K562 (cell line): ENCODE measurements at regions not wholly inside any gene's neighbourhood (a gene's known extent, or its start where the extent isn't known, plus 50 kb on each side); places are given as distances from the start of the nearest gene placed in this dataset.

Experiments
- ATAC-seq: fragments of 200-7000 bp; cut with Tn5 transposase; 3 replicates; pipeline ENCODE4 v1.9.1; 2020; ENCODE audit warnings: moderate library complexity
- BruUV-seq: library from RNA; stranded (reverse); fragments of 400-500 nt; replicated peaks from 2 replicates; lab custom pipeline; 2021; lab: Mats Ljungman, UMichigan
- CTCF ChIA-PET: fragments of 300-600 bp; formaldehyde crosslinking; extraction: SDS; loops from one replicate; lab custom pipeline; 2021; ENCODE audit warnings: low intra/inter-chr PET ratio; lab: Yijun Ruan, JAX
- POLR2A ChIA-PET: fragments of 300-600, 350-650 bp; sonication (Branson Sonifier 250); formaldehyde crosslinking; extraction: SDS; loops from one replicate; lab custom pipeline; 2021; ENCODE audit warnings: antibody characterized with exemption, inconsistent platforms; lab: Yijun Ruan, JAX
- DNase-seq, 4 experiments: peaks; one replicate each; pipeline versions ENCODE4 v3.0.0 to v3.0.0-alpha.2; 2011 to 2018; ENCODE audit warnings: low spot score in 3 of 4, mixed read lengths in 3 of 4; ENCODE audit errors: extremely low read depth in 1 of 4
- FAIRE-seq: peaks from 2 replicates; lab custom pipeline; 2011; peaks lifted over from hg19 to GRCh38; lab: Jason Lieb, UNC
- H2AFZ ChIP-seq: 2 replicates; pipeline ENCODE4 v1.6.0; 2011; ENCODE audit warnings: low read depth, low read length, control low read depth, inconsistent platforms
- H3K27ac ChIP-seq: fragments of 200-600 bp; 3 replicates; pipeline ENCODE4 v1.8.0; 2011; ENCODE audit warnings: low read depth, mild to moderate bottlenecking, control low read depth, inconsistent platforms, low read length, moderate library complexity, mixed read lengths; ENCODE audit errors: extremely low read depth
- H3K27me3 ChIP-seq, 2 experiments: fragments of 300-600 bp in 1 of 2; 2 replicates in 1 of 2; 3 replicates in 1 of 2; pipeline versions ENCODE4 v1.6.0 to v1.8.0; 2011; ENCODE audit warnings: inconsistent platforms in 2 of 2, low read length in 2 of 2, mild to moderate bottlenecking in 1 of 2, mixed read lengths in 1 of 2, moderate library complexity in 1 of 2; ENCODE audit not compliant: control insufficient read depth in 2 of 2, insufficient read depth in 2 of 2
- H3K36me3 ChIP-seq: fragments of 300-600 bp; 3 replicates; pipeline ENCODE4 v1.8.0; 2011; ENCODE audit warnings: mild to moderate bottlenecking, low read length, inconsistent platforms; ENCODE audit not compliant: control insufficient read depth, insufficient read depth
- H3K4me1 ChIP-seq, 2 experiments: fragments of 200-600 bp in 1 of 2; replicated peaks in 1 of 2; 2 replicates in 1 of 2; 3 replicates in 1 of 2; pipeline versions ENCODE4 v1.5.1 to v1.8.0; 2011; ENCODE audit warnings: inconsistent platforms in 2 of 2, low read length in 2 of 2, mild to moderate bottlenecking in 1 of 2, mixed read lengths in 1 of 2, moderate library complexity in 1 of 2; ENCODE audit not compliant: control insufficient read depth in 2 of 2, insufficient read depth in 2 of 2
- H3K4me2 ChIP-seq: 2 replicates; pipeline ENCODE4 v1.6.1; 2011; ENCODE audit warnings: low read length, control low read depth, inconsistent platforms, mixed read lengths; ENCODE audit not compliant: insufficient read depth
- H3K4me3 ChIP-seq: fragments of 200-600 bp; sonication (generic), shearing (Covaris generic); 2 replicates; pipeline ENCODE4 v1.5.1; 2016; ENCODE audit warnings: control low read depth, inconsistent platforms
- H3K79me2 ChIP-seq: fragments of 200-600 bp; 3 replicates; pipeline ENCODE4 v1.8.0; 2011; ENCODE audit warnings: low read length, inconsistent platforms; ENCODE audit not compliant: control insufficient read depth, insufficient read depth
- H3K9ac ChIP-seq, 2 experiments: 2 replicates each; pipeline versions ENCODE4 v1.6.0 to v1.6.1; 2011; ENCODE audit warnings: low read depth in 2 of 2, low read length in 2 of 2, control low read depth in 1 of 2, inconsistent platforms in 1 of 2, mild to moderate bottlenecking in 1 of 2, mixed read lengths in 1 of 2; ENCODE audit not compliant: insufficient read depth in 1 of 2
- H3K9me1 ChIP-seq: one replicate; pipeline ENCODE4 v1.6.0; 2011; ENCODE audit warnings: inconsistent platforms, mild to moderate bottlenecking, low read length, moderate library complexity; ENCODE audit not compliant: control insufficient read depth, insufficient read depth
- H3K9me3 ChIP-seq: replicated peaks from 2 replicates; pipeline ENCODE4 v1.5.1; 2011; ENCODE audit warnings: low read depth, low read length, inconsistent platforms; ENCODE audit not compliant: control insufficient read depth, insufficient read depth
- H4K20me1 ChIP-seq: replicated peaks from 2 replicates; pipeline ENCODE4 v1.6.1; 2011; ENCODE audit warnings: low read length, inconsistent platforms, mixed read lengths; ENCODE audit not compliant: control insufficient read depth, insufficient read depth
- ATF2 ChIP-seq: sonication (generic); formaldehyde crosslinking; IDR thresholded peaks from 2 replicates; pipeline ENCODE4 v1.8.1; 2022; ENCODE audit warnings: missing genetic modification reagents
- CXXC5 ChIP-seq: fragments of 250-450 bp; sonication (Bioruptor Pico); IDR thresholded peaks from 2 replicates; pipeline ENCODE4 v1.8.0; 2022; ENCODE audit warnings: inconsistent platforms, mild to moderate bottlenecking, moderate library complexity
- FOXK1 ChIP-seq: sonication (generic); formaldehyde crosslinking; IDR thresholded peaks from 2 replicates; pipeline ENCODE4 v1.8.0; 2022; ENCODE audit warnings: missing genetic modification reagents, mild to moderate bottlenecking, borderline replicate concordance
- GATAD2B ChIP-seq: fragments of 450-650 bp; IDR thresholded peaks from 2 replicates; pipeline ENCODE4 v1.6.1; 2017; ENCODE audit warnings: mild to moderate bottlenecking, borderline replicate concordance
- GTF2F1 ChIP-seq: IDR thresholded peaks from 2 replicates; pipeline ENCODE4 v1.6.1; 2011; ENCODE audit warnings: low read depth, low read length, improper control_type of control experiment
- KDM1A ChIP-seq, 2 experiments: fragments of 450-650 bp; IDR thresholded peaks; 2 replicates each; pipeline ENCODE4 v1.6.1; 2016; ENCODE audit warnings: mild to moderate bottlenecking in 2 of 2
- L3MBTL2 ChIP-seq: fragments of 450-650 bp; IDR thresholded peaks from 2 replicates; pipeline ENCODE4 v1.6.1; 2016; ENCODE audit warnings: mild to moderate bottlenecking, moderate library complexity
- MAFK ChIP-seq: IDR thresholded peaks from 2 replicates; pipeline ENCODE4 v1.6.1; 2011; ENCODE audit warnings: low read length, improper control_type of control experiment
- PHB2 ChIP-seq: fragments of 450-650 bp; IDR thresholded peaks from 2 replicates; pipeline ENCODE4 v1.6.1; 2017; ENCODE audit warnings: low read depth
- TAF9B ChIP-seq: fragments of 450-650 bp; IDR thresholded peaks from 2 replicates; pipeline ENCODE4 v1.6.1; 2018; ENCODE audit warnings: mild to moderate bottlenecking; ENCODE audit not compliant: partially characterized antibody
- THRAP3 ChIP-seq: fragments of 450-650 bp; IDR thresholded peaks from 2 replicates; pipeline ENCODE4 v1.6.1; 2016; ENCODE audit warnings: mild to moderate bottlenecking, inconsistent platforms, borderline replicate concordance
- USF2 ChIP-seq: sonication (generic); formaldehyde crosslinking; IDR thresholded peaks from 2 replicates; pipeline ENCODE4 v1.5.0; 2020; ENCODE audit warnings: missing genetic modification reagents
- YY1 ChIP-seq, 3 experiments: IDR thresholded peaks; 2 replicates each; pipeline ENCODE4 v1.6.1; 2011; ENCODE audit warnings: low read length in 2 of 3, mild to moderate bottlenecking in 2 of 3, moderate library complexity in 2 of 3, borderline replicate concordance in 1 of 3, control low read depth in 1 of 3, low read depth in 1 of 3; ENCODE audit not compliant: insufficient read depth in 3 of 3, insufficient replicate concordance in 2 of 3, control insufficient read depth in 1 of 3, insufficient read length in 1 of 3; ENCODE audit errors: extremely low read depth in 1 of 3
- ZNF766 ChIP-seq: fragments of 200-800 bp; sonication (Bioruptor generic); conservative IDR thresholded peaks from 2 replicates; pipeline ENCODE4 v1.6.1; 2016; ENCODE audit warnings: missing genetic modification characterization, missing compliant biosample characterization
- ZNF830 ChIP-seq: fragments of 250-450 bp; sonication (Bioruptor Pico); IDR thresholded peaks from 2 replicates; pipeline ENCODE4 v1.5.0; 2021; ENCODE audit warnings: mild to moderate bottlenecking
- ZSCAN29 ChIP-seq: fragments of 450-650 bp; IDR thresholded peaks from 2 replicates; pipeline ENCODE4 v1.6.1; 2017
- WGBS: fragments of 100-300 bp; shearing (Covaris generic); methylation state at CpG from one replicate; pipeline ENCODE4 v1.1.6; 2016; ENCODE audit warnings: low coverage, mixed read lengths; ENCODE audit not compliant: insufficient coverage; ENCODE audit errors: missing lambda C conversion rate; 5-methylcytosine and 5-hydroxymethylcytosine counted together
- in situ Hi-C: fragments of 300-500 bp; cut with MboI; formaldehyde crosslinking; loops from 4 replicates; pipeline ENCODE4 v1.15.0; 2018; ENCODE audit warnings: inconsistent platforms, mixed read lengths
- intact Hi-C: fragments of 100-400 bp; cut with micrococcal nuclease; formaldehyde crosslinking; loops from 2 replicates; pipeline ENCODE4 v1.14.2; 2022

GRCh38 chr16:86181526-86181925 is 282.6 kb downstream of the IRF8 start (continued):
- no peak for TF ChIP-seq ATF2 (CRISPR knock-in tag)
- TF ChIP-seq ZSCAN29: no peak
- no peak for TF ChIP-seq CXXC5 (CRISPR knock-in tag)
- TF ChIP-seq PHB2: no peak
- no peak for TF ChIP-seq FOXK1
- peak; percentile 86 for TF ChIP-seq L3MBTL2
- peak; percentile 88 for TF ChIP-seq USF2 (CRISPR knock-in tag)
- TF ChIP-seq ZNF766 (CRISPR knock-in tag): no peak
- TF ChIP-seq GATAD2B: no peak
- TF ChIP-seq, all 486 proteins: peak for 8

- TF ChIP-seq TAF9B (no peak), YY1 (IDR thresholded peaks at IDR 0.05; ENCODE audit: borderline replicate concordance in 1 of 3, control insufficient read depth in 1 of 3, extremely low read depth in 1 of 3, insufficient read depth in 3 of 3, insufficient read length in 1 of 3, insufficient replicate concordance in 2 of 3, low read depth in 1 of 3, low read length in 2 of 3) (no peak), MAFK (no peak), KDM1A (IDR thresholded peaks at IDR 0.05) (no peak), ZNF830 (no peak), GTF2F1 (no peak), THRAP3 (no peak)
- H2AFZ ChIP-seq: no peak overlapping the region
- H3K4me3 ChIP-seq: no peak overlapping the region
- FAIRE-seq (no peak), ATAC-seq (no peak), DNase-seq (no peak)
- no TSS peak for BruUV-seq
- ChIA-PET CTCF (no interaction called here), POLR2A (interaction anchor here (0.6 kb wide), 1 partner anchor 60 kb away, joined by 3 read pairs; no protein-coding TSS in a partner anchor)
- 0% methylated on average over 6 of the region's 6 CpGs for WGBS
- no peak overlapping the region for H3K27ac ChIP-seq
- H3K79me2 ChIP-seq: no peaks in the 10 kb centered on the region
- H3K36me3 ChIP-seq: no peaks in the 10 kb centered on the region
- no peaks in the 10 kb centered on the region for H3K9me1 ChIP-seq
- intact Hi-C loops (no loop called here), in situ Hi-C loops (no loop called here)
- peaks cover 0 to 4% of the 10 kb centered on the region in 2 experiments; a peak in 1 of 5 replicates for H3K4me1 ChIP-seq
- H3K4me2 ChIP-seq: no peak overlapping the region
- H4K20me1 ChIP-seq: no peaks in the 10 kb centered on the region
- H3K27me3 ChIP-seq: peaks cover 8 to 36% of the 10 kb centered on the region in 2 experiments
- H3K9ac ChIP-seq: no peak overlapping the region
- H3K9me3 ChIP-seq: no peaks in the 10 kb centered on the region
Observed at GRCh38 chr16:86184185-86184584, 285.2 kb downstream of the IRF8 start.
